Left colon (tissue), 2 donors: ENCODE measurements at regions not wholly inside any gene's neighbourhood (a gene's known extent, or its start where the extent isn't known, plus 50 kb on each side); places are given as distances from the start of the nearest gene placed in this dataset.

Experiments used
- ATAC-seq: fragments of 200-7000 bp; cut with Tn5 transposase; one replicate; pipeline ENCODE4 v1.9.1; 2020; ENCODE audit warnings: mild to moderate bottlenecking, moderate library complexity
- DNase-seq, 2 donors: peaks; one replicate each; pipeline ENCODE4 v3.0.0-alpha.2; 2020
- intact Hi-C, 2 donors: fragments of 100-400 bp; cut with DNase I in 1 of 2; cut with micrococcal nuclease in 1 of 2; formaldehyde crosslinking; loops; one replicate each; pipeline versions ENCODE4 v1.11.2 to v1.14.0; 2022; cut with DNase I, micrococcal nuclease
- donor health status: DM: no; HTN: no; CAD: no.
- donor health status: DM: yes; HTN: yes; CAD: no.

- no peak for DNase-seq
- intact Hi-C loops, result no loop called here
- ATAC-seq, result no peak
Observed at GRCh38 chr6:3520281-3521230, 63.7 kb upstream of the SLC22A23 start.

GRCh38 chr6:3518356-3519190 lies 61.7 kb upstream of the SLC22A23 start:
- peak; percentile 93 for ATAC-seq
- DNase-seq, result peak in 1 of 2 donors; percentile 53
- intact Hi-C loops, result no loop called here

GRCh38 chr6:3517350-3517749 lies 60.5 kb upstream of the SLC22A23 start:
- no peak for ATAC-seq
- intact Hi-C loops, result no loop called here

GRCh38 chr6:3516092-3516491 lies 59.2 kb upstream of the SLC22A23 start:
- intact Hi-C loops, result no loop called here
- DNase-seq (no peak), ATAC-seq (no peak)

More at GRCh38 chr6:3517350-3517749, 60.5 kb upstream of the SLC22A23 start:
- DNase-seq, result no peak

- intact Hi-C loops, result no loop called here
- DNase-seq (no peak), ATAC-seq (no peak)
Observed at GRCh38 chr6:3515669-3516068, 58.8 kb upstream of the SLC22A23 start.

- intact Hi-C loops, result no loop called here
- ATAC-seq, result no peak
Observed at GRCh38 chr6:3513416-3513815, 56.6 kb upstream of the SLC22A23 start.

GRCh38 chr6:3512832-3513231 lies 56.0 kb upstream of the SLC22A23 start:
- intact Hi-C loops, result no loop called here
- DNase-seq (no peak), ATAC-seq (no peak)

More at GRCh38 chr6:3513416-3513815, 56.6 kb upstream of the SLC22A23 start:
- DNase-seq, result no peak

GRCh38 chr6:3510617-3511016 lies 53.8 kb upstream of the SLC22A23 start:
- no peak for DNase-seq
- intact Hi-C loops, result no loop called here
- ATAC-seq, result no peak

- ATAC-seq (no peak), DNase-seq (no peak)
- intact Hi-C loops, result no loop called here
Observed at GRCh38 chr6:3510178-3510577, 53.3 kb upstream of the SLC22A23 start.

GRCh38 chr6:3509336-3509735 lies 52.5 kb upstream of the SLC22A23 start:
- intact Hi-C loops, result no loop called here
- no peak for DNase-seq
- no peak for ATAC-seq

GRCh38 chr6:3506751-3507383 lies 50.0 kb upstream of the SLC22A23 start:
- no peak for ATAC-seq
- intact Hi-C loops, result no loop called here
- DNase-seq, result no peak
